ENCODE measurements at regions not wholly inside any gene's neighbourhood (a gene's known extent, or its start where the extent isn't known, plus 50 kb on each side); places are given as distances from the start of the nearest gene placed in this dataset.

DNA sequence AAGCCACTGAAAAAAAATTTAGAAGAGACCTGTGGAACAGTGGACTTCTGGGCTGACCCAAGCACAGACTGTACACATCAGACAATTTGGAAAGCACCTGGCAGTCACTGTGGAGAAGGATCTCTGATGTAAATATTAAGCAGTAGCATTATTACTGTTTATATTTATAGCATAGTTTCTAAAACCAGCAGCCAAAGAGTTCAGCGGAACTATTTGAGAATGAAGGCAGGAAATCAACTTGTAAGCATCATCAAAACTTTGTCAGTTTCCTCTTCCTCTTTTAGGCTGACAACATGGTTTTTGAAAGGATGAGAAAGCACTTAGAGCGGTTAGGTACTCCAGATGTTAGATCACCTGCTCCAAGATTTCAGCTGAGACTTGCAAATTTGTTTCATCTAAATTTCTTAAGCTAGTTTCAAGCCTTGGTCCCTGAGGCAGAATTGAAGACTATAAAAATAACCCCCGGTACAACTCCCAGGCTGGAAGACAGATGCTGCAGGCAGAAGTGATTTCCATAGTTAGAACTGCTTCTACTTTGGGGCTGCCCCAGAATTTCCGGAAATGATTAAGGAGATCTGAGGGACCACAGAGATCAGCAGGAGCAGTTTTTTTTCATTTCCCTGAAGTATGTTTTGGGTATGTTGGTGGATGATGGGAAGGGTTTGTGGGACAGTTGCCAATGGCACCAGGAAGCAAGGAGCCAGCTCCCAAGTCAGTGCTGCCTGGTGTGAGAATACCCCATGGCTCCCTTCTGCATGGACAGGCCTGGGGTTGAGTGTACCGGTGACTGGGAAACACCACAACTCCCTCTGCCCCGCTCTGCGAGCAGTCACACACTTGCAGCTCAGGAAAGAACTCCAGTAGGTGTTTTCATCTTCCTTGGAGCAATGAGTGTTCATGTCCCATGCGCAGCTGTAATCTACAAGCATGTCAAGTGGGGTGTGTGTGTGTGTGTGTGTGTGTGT is 354.5 kb downstream of the NUAK1 start:
- TF ChIP-seq, protein P1, sequence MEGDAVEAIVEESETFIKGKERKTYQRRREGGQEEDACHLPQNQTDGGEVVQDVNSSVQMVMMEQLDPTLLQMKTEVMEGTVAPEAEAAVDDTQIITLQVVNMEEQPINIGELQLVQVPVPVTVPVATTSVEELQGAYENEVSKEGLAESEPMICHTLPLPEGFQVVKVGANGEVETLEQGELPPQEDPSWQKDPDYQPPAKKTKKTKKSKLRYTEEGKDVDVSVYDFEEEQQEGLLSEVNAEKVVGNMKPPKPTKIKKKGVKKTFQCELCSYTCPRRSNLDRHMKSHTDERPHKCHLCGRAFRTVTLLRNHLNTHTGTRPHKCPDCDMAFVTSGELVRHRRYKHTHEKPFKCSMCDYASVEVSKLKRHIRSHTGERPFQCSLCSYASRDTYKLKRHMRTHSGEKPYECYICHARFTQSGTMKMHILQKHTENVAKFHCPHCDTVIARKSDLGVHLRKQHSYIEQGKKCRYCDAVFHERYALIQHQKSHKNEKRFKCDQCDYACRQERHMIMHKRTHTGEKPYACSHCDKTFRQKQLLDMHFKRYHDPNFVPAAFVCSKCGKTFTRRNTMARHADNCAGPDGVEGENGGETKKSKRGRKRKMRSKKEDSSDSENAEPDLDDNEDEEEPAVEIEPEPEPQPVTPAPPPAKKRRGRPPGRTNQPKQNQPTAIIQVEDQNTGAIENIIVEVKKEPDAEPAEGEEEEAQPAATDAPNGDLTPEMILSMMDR (IDR thresholded peaks at IDR 0.05; ENCODE audit: extremely low read depth, missing control alignments), result no peak
- peak; percentile 13 for DNase-seq (ENCODE audit: low spot score)

DNA sequence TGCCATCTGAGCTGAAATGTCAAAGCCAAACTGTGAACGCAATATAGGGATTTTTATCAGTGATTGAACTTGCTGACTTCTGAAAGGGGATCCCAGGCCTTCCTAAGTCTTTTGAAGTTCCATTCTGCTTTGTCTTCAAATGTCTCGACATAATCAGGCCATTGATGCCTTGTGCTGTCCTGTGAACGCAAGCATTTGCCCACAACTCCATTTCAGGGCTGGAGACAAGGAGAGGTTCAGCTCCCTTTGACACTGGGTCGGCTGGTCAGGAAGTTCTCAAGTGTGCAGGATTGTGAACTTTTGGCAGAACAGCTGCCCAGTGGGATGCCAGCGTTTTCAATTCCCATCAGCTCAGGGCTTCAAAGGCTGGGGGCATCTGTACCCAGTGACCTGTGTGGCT is 345.3 kb downstream of the NUAK1 start:
- no peak for DNase-seq (ENCODE audit: low spot score)
- TF ChIP-seq, protein P1 (IDR thresholded peaks at IDR 0.05; ENCODE audit: extremely low read depth, missing control alignments), result no peak

DNA sequence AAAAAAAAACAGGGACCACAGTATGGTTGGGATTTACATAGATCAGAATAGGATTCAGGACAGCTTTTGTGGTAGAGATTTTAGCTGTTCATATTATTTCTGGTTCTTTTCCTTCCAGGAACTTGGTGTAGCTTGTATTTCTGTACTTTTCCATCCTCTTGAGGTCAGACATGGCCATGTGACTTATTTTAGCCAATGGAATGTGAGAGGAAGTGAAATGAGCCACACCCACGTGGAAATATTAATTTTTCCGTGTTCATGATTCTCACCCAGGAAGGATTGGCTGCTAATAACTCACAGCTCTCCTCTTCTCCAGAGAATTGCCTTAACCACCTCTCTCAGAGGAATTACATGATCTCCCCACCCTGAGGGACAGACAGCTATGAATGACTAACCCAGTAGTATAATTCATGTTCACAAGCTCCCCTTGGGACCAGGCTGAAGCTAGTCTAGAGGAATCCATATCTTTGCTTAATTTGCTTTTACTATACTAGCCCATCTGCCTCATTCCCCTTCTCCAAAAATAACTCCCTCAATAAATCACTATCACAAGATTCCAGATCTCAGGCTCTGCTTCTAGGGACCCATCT is 340.4 kb downstream of the NUAK1 start:
- no peak for DNase-seq (ENCODE audit: low spot score)
- TF ChIP-seq, protein P1 (IDR thresholded peaks at IDR 0.05; ENCODE audit: extremely low read depth, missing control alignments), result no peak

DNA sequence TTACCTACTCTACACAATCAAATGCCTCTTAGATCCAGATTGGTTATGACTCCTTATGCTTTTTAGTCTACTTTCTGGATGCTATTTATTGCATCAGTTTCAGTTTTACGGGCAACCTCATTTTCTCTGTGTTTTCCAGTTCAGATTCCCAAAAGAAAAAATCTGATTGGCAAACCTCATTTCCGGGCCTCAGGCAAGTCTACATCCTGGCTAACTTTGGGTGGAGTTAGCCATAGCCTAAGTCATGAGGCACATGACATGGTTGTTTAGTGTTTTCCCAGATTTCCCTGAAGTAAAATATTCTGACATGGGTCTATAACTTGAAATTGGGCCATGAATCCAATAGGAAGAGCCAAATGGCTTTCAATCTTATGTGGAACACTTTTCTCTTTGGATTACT is 339.7 kb downstream of the NUAK1 start:
- no peak for DNase-seq (ENCODE audit: low spot score)
- TF ChIP-seq, protein P1 (IDR thresholded peaks at IDR 0.05; ENCODE audit: extremely low read depth, missing control alignments), result no peak

DNA sequence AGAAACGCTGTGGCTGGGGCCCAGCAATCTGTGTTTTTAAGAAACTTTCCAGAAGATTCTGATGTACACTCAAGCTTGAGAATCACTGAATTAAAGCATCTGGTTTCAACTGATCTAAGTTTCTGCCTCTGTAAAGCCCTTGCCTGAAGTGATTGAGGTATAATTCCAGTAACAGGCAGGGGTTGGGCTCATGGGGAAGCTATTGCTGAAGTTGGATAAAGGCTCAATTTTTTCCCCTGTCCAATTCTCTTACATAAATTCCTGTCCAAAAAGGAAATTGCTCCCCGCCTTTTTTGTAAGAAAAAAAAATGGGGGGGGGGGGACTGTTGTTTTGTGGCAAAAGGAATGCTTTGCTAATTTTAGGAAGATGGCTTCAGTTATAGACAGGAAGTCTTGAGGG is 337.4 kb downstream of the NUAK1 start:
- DNase-seq (ENCODE audit: low spot score), result no peak
- TF ChIP-seq, protein P1 (IDR thresholded peaks at IDR 0.05; ENCODE audit: extremely low read depth, missing control alignments), result no peak

DNA sequence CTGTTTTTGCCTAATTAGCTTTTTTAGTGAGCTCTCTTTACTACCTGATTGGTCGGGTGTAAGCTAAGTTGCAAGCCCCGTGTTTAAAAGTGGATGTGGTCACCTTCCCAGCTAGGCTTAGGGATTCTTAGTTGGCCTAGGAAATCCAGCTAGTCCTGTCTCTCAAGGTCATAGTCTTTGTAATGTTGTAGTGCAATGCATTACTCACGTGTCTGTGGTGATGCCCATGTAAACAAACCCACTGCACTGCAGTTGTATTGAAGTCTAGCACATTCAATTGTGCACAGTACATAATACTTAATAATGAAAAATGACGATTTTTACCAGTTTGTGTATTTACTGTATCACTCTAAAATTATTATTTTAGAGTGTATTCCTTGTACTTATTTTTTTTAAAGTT is 335.5 kb downstream of the NUAK1 start:
- TF ChIP-seq, protein P1 (IDR thresholded peaks at IDR 0.05; ENCODE audit: extremely low read depth, missing control alignments), result no peak
- DNase-seq (ENCODE audit: low spot score), result no peak

DNA sequence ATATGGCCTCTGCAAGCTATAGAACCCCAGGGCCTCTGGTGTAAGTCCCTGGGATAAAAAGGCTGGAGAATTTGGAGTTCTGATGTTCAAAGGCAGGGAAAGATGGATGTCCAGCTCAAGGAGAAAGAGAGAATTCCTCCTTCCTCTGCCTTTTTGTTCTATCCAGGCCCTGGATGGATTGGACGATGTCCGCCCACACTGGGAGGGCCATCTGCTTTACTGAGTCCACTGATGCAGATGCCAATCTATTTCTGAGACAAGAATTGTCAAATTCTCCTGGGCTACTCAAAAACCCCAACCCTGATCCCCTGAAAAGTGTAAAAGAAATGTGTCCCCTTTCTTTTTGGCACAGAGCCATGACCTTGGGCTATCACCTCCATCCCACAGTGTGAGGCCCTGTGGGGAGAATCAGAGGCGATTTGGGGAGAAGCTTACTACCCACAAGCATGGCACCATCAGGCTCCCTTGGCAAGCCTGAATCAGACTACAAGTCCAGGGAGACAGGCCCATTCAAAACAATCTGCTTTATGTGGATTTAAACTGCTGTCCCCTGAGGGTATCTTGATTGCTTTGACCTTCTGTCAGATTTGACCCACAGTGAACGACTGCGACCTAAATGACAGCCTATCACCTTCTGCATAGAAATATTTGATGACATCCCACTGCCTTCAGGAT is 334.0 kb downstream of the NUAK1 start:
- DNase-seq (ENCODE audit: low spot score), result no peak
- TF ChIP-seq, protein P1 (IDR thresholded peaks at IDR 0.05; ENCODE audit: extremely low read depth, missing control alignments), result no peak

All from GM20000 (cell line).